GM12865 (cell line): ENCODE measurements at regions not wholly inside any gene's neighbourhood (a gene's known extent, or its start where the extent isn't known, plus 50 kb on each side); places are given as distances from the start of the nearest gene placed in this dataset.
"Not testable (repeated sequence)": the region's sequence is repeated elsewhere in the genome, so short reads cannot be mapped to it uniquely, and the experiment has no call there.

ENCODE experiments used
- DNase-seq: peaks from one replicate; pipeline ENCODE4 v3.0.0; 2010; ENCODE audit warnings: low read depth
- H3K4me3 ChIP-seq: 2 replicates; pipeline ENCODE4 v1.5.1; 2011; ENCODE audit warnings: mild to moderate bottlenecking, low read depth, low read length, control low read depth
- TF ChIP-seq, protein P1 (sequence below): IDR thresholded peaks from 2 replicates; pipeline ENCODE4 v1.5.1; 2011; ENCODE audit warnings: low read length, control low read depth, low read depth, inconsistent platforms; ENCODE audit not compliant: insufficient read depth; ENCODE audit errors: missing control alignments

DNA sequence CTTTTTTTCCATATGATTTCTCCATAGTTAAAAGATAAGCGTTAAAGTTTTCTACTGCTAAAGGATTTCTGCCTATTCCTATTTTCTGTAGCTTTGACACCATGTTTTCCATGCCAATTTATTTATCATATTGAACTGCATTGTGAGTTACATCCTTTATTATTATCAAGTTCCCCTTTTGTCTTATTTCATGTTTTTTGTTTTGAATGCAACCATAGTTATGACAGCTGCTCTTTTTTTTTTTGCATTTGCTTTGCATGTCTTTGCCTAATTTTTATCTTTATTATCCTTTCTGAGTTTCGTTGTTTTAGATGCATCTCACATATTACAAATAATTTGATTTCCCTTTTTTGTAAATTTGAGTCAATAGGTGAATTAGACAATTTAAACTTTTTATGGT lies 161.5 kb downstream of the DEPDC1B start:
- DNase-seq = no peak
- no peak overlapping the region for H3K4me3 ChIP-seq
- TF ChIP-seq, protein P1, sequence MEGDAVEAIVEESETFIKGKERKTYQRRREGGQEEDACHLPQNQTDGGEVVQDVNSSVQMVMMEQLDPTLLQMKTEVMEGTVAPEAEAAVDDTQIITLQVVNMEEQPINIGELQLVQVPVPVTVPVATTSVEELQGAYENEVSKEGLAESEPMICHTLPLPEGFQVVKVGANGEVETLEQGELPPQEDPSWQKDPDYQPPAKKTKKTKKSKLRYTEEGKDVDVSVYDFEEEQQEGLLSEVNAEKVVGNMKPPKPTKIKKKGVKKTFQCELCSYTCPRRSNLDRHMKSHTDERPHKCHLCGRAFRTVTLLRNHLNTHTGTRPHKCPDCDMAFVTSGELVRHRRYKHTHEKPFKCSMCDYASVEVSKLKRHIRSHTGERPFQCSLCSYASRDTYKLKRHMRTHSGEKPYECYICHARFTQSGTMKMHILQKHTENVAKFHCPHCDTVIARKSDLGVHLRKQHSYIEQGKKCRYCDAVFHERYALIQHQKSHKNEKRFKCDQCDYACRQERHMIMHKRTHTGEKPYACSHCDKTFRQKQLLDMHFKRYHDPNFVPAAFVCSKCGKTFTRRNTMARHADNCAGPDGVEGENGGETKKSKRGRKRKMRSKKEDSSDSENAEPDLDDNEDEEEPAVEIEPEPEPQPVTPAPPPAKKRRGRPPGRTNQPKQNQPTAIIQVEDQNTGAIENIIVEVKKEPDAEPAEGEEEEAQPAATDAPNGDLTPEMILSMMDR = no peak

DNA sequence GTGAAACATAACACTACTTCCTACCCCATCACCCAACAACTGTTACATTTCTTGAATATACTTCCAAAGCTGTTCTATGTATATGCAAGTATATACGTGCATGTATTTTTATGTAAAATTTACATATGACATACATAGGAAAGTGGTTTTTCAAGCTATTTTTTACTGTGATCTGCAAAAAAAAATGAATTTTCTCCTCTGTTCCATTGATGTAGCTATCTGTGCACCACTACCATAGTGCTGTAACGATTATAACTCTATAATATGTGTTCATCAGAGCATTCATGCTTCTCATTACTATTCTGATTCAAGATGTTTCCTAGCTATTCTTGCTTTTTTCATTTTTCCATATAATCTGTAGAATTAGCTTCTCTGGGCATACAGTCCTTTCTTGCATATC lies 164.0 kb downstream of the DEPDC1B start:
- no peak overlapping the region for H3K4me3 ChIP-seq
- TF ChIP-seq, protein P1 = no peak
- DNase-seq = no peak

DNA sequence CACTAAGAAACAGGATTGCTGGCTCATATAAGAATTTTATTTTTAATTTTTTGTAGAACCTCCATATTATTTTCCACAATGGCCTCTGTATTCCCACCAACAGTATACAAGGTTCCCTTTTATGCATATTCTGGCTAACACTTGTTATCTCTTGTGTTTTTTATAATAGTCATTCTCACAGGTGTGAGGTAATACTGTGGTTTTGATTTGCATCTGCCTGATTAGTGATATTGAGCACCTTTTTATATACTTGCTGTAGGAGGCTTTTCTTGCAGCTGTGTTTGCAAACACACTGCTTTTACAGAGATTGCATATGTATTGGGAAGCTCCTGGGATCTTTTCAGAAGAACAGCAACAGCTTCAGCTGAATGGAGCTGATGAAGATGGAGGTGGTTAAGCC lies 164.8 kb downstream of the DEPDC1B start:
- TF ChIP-seq, protein P1 = no peak
- DNase-seq = no peak
- H3K4me3 ChIP-seq = no peak overlapping the region

DNA sequence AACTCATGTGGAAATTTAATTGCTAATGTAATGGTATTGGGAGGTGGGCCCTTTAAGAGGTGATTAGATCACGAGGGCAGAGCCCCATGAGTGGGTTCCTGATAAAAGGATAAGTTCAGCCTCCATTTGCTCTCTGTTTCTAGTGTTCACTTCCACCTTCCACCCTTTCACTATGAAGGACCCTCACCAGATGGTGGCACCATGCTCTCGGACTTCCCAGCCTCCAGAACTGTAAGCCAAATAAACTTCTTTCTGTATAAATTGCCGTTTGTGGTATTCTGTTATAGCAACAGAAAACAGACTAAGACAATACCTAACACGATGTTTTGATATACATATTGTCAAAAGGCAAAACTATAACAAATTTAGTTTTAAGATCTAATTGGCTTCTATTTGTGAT lies 166.2 kb downstream of the DEPDC1B start:
- TF ChIP-seq, protein P1 = no peak
- no peak overlapping the region for H3K4me3 ChIP-seq
- DNase-seq = no peak

DNA sequence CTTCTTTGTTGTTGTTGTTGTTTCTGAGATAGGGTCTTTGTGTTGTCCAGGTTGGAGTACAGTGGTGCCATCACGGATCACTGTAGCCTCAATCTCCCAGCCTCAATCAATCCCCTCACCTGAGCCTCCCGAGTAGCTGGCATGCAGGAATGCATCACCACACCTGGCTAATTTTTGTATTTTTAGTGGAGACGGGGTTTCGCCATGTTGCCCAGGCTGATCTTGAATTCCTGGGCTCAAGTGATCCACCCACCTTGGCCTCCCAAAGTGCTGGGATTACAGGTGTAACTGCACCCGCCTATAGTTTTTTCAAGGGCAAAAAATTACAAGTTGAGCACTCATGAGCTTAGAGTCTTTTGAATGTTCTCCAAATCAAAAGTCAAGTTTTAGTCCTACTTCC lies 167.2 kb downstream of the DEPDC1B start:
- DNase-seq, H3K4me3 ChIP-seq: not testable (repeated sequence)

DNA sequence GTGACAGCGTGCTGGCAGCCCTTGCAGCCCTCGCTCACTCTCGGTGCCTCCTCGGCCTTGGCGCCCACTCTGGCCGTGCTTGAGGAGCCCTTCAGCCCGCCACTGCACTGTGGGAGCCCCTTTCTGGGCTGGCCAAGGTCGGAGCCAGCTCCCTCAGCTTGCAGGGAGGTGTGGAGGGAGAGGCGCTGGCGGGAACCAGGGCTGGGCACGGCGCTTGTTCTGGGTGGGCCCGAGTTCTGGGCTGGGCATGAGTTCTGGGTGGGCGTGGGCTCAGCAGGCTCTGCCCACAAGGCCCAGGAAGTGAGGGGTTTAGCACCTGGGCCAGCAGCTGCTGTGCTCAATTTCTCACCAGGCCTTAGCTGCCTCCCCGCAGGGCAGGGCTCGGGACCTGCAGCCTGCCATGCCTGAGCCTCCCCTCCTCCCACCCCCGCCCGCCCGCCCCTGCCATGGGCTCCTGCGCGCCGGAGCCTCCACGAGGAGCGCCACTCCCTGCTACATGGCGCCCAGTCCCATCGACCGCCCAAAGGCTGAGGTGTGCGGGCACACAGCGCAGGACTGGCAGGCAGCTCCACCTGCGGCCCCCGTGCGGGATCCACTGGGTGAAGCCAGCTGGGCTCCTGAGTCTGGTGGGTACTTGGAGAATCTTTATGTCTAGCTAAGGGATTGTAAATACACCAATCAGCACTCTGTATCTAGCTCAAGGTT lies 169.7 kb downstream of the DEPDC1B start:
- not testable (repeated sequence) for DNase-seq, H3K4me3 ChIP-seq

DNA sequence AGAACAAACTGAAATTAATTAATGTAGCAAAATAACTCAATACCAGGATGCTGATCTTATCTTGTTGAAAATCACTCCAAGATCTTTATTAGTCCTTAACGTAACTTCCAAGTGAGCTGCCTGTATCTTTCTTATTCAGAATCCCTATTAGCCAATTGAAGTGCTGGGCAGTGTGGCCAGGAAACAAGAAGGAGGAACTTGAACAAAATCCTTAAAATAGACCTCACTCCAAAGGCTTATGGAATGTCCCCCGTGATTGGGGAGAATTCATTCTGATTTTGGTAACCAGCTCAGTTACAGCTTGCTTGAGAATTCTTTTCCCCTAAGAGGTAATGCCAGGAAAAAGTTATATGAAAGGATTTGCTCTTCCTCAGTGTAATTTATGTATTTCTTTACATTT lies 171.0 kb downstream of the DEPDC1B start:
- no peak overlapping the region for H3K4me3 ChIP-seq
- no peak for DNase-seq
- TF ChIP-seq, protein P1 = no peak

DNA sequence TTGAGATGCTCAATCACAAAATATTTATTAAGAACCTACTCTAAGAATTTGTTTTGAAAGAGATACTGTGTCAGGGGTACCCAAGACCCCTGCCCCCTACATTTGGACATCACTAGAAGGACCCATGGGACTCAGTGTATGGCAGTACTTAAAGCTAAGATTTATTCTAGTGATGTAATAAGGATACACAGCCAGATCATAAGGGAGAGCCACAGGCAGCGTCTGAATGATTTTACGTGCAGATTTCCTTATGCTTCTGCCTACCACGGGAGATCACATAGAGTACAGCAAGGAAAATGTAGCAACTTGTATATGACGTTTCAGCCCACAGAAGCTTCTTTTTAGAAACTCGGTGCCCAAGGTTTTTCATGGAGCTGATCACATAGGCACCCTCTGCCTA lies 172.9 kb downstream of the DEPDC1B start:
- DNase-seq = no peak
- H3K4me3 ChIP-seq = no peak overlapping the region
- TF ChIP-seq, protein P1 = no peak
